HG02884 (cell line): ENCODE measurements at regions not wholly inside any gene's neighbourhood (a gene's known extent, or its start where the extent isn't known, plus 50 kb on each side); places are given as distances from the start of the nearest gene placed in this dataset.
"Not testable (repeated sequence)": the region's sequence is repeated elsewhere in the genome, so short reads cannot be mapped to it uniquely, and the experiment has no call there.

Experiments
- ATAC-seq: cut with Tn5 transposase; IDR thresholded peaks from one replicate; pipeline ENCODE4 v1.9.1; 2021; ENCODE audit warnings: mild to moderate bottlenecking, moderate library complexity; ENCODE audit not compliant: unreplicated experiment

DNA sequence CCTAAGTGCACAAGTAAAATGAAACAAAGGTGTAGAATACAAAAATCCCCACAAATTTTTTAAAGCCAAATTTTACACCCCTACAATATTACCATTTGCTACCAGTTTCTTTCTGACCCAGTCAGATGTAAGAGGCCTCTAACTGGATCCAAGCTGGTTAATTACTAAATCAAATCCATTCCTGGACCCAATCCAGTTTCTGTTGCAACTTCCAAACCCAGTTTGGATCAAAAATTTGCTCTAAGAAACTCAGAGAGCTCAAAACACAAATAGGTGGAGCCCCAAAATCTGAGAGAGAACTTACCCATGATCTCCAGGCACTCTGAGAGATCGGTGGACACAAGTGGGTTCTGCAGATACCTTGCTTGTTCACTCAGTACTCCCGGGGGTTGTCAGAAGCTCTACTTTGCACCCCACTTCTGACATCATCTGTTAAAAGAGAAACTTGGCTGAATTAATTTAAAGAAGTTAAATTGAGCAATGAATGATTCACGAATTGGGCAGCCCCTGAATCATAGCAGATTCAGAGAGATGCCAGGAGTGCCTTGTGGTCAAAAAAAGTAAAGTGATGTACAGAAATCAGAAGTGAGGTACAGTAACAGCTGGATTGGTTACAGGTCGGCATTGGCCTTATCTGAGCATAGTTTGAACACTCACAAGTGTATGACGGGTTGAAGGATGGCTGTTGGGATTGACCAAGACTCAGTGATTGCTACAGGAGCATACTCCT is 448.0 kb downstream of the KCNT2 start:
- no peak for ATAC-seq

DNA sequence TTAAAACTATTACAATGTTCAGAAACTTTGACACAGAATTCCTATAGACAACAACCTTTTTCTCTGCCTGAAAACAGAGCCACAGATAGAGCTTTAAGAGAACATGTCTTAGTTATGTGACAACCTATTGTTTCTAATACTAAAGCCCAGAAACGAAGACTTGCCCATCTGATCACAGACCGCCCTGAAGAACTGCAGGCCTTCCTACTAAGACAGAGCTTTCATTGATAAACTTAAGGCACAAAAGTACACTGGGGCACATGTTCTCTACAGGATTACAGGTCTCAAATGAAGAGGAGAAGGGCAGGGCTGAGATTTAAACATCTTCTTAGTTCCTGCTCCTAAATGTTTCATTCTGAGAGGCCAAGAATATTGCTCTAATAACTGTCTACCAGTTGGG is 452.7 kb downstream of the KCNT2 start:
- ATAC-seq: no peak

DNA sequence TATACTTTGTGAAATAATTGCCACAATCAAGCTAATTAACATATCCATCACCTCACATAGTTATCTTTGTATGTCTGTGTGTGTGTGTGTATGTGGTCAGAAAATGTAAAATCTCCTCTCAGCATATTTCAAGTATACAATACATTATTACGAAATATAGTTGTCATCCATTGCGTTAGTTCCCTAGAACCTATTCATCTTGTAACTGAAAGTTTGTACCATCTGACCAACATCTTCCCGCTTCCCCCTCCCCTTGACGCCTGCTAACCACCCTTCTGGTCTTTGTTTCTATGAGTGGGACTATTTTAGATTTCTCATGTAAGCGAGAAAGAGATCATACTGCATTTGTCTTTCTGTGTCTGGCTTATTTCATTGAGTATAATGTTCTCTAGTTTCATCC is 455.3 kb downstream of the KCNT2 start:
- no peak for ATAC-seq

DNA sequence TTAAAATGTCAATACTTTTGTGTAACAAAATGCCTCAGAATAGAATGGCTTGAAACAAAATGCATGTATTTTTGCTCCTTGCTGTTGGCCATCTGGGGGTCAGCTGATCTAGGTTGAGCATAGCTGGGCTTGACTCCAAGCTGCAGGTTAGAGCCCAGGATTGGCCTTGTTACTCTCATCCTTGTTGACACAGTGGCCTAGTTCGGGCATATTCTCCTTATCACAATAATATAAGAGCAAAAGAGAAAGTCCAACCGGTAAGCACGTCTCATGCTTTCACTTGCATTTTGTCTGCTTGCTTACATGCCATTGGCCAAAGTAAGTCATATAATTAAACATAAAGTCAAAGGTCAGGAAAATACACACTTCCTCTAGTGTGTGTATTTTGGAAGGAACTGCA is 456.2 kb downstream of the KCNT2 start:
- ATAC-seq: no peak

DNA sequence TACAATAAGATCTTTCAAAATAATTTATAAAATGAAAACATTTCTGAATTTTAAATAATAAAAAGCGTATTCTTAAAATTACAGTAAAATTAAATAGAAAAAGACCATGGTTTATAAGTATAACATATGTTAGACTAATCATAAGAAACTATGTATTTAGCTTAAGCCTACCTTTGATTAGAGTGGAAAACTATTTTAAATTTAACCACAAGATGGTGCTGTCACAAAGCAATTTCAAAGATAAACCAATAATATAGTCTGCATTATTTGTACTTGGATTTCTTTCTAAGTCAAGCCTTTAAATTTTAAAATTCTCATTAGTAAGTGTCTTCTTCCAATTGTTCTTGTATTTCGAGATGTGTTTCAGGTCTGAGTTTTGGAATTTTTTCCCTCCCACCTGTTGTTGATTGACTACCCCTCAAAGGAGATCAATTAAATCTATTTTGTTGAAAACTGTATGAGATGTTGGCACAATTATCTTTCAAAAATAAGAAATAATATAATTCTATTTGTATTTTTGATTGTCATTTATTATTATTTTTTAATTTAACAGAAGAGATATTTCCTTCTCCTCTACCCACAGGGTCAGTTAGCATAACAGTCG is 459.8 kb downstream of the KCNT2 start:
- ATAC-seq: peak; percentile 66

DNA sequence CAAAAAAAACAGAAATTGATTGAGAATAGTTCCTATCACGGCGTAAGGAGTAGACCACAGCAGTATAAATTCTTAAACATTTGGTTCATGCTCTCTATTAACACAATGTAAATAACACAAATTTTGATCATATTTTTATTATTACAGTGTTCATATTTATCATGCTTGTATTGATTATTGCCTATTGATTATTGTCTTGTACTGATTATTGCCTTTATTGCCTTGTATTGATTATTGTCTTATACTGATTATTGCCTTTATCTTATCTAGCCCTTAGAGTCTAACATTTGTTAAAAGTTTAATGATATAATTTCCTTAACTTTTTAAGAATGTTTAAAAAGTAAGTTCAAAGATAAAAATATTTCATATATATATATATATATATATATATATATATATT is 460.7 kb downstream of the KCNT2 start:
- no peak for ATAC-seq

DNA sequence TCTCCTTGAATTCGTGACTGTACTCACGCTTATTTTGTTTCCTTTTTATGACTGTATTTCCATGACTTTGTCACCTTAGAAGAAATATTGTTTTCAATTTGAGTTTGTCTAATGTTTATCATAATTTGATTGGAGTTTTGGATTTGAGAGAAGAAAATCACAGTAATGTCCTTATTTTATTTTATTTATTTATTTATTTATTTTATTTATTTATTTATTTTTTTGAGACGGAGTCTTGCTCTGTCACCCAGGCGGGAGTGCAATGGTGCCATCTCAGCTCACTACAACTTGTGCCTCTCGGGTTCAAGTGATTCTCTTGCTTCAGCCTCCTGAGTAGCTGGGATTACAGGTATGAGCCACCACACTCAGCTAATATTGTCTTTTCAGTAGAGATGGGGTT is 463.1 kb downstream of the KCNT2 start:
- not testable (repeated sequence) for ATAC-seq

DNA sequence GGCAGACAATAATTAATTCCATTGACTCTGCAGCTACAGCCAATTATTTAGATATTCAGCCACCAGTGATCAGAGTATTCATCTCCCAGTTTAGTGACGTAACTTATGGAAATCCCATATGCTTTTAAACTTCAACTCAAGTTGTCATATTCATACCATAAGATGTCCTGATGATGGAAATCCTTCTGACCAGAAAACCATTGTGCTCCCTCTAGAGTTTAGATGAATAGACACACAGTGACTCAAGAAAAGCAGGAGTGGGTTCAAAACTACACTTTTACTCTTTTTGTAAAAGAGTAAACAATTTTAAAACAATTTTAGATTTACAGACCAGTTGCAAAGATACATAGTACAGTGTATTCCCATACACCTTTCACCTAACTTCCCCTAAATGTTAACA is 463.7 kb downstream of the KCNT2 start:
- no peak for ATAC-seq

DNA sequence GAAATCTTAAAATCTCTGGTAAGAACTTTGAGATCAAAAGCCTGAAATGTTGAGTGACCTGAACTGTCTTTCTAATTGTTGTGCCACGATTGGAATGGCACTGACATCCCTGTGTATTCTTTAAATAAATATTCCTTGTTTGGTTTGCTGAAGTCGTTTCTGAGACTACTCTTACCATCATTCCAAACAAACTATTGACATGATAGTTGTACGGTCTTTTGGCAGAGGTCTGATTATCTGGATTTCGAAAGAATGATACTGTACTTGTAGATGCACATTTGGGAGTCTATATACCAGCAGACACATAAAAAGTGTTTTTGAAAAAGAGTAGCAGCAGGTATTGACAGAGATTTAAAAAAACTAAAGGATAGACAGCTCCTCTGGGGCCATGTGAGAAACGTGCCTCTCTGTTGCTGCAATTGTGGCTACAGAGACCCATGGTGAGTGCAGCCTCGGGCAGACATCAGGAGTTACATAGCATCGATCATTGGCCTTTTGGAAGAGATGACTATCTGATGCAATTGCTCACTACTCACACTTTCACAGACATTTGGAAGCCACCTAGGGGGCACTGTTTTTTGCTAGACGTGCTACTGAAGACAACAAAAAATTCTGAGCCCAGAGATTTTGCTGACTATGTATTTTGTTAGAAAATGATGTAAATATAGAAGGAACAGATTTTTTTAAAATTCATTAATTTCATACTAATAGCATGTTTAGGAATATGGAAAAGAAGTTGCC is 464.5 kb downstream of the KCNT2 start:
- no peak for ATAC-seq

DNA sequence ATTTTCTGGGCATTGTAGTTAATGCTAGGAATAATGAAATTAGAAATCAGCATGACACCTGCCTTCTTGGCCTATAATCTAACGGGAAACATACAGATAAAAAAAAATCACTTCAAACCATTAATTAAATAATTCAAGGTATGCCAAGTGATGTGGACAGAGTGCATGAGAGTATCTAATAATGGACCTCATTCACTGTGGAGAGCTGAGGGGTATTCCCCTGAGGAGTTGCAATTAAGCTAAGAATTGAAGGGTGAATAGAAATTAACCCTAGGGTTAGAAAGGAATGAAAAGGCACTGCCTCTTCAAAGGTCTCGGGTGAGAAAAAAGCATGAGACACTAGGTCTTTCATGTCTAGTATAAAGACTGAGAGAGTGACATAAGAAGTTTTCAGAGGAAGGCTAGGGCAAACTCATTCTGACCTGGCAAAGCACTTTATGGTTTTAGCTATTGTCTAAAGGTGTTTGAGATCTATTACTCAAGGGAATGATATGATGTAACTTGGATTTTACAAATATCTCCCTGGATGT is 466.1 kb downstream of the KCNT2 start:
- no peak for ATAC-seq

DNA sequence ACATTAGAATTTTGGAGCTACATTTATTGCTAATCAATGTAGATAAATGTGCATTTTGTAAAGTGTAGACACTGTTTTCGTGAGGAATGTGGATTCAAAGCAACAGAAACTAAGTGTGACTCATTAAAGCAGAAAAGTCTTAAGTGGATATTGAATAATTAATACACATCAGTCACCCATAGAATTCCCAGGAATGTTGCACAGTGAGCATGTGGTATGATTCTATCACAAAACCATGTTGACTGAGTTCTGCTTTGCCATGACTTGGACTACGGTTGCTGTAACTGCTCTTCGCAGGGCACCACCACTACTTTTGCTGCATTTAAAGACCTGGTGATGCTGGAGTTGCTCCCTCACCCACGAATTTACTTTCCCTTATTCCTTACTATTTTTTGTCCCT is 471.8 kb downstream of the KCNT2 start:
- ATAC-seq: no peak

DNA sequence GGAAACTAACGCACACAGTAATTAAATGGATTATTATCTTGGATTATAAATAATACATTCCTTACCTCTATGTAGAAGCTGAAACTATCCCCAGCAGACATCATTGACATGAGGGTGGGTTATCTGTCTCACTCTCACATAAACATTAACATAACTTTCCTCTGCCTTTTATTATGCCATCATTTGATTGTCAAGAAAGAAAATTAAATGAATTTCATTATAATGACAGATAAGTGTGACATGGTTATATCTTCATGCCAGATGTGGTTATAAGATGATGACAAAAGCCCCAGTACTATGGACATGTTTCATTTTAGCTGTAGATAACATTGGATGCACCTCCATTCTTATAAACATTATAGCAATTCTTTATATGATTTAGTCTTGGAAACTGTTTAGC is 476.5 kb downstream of the KCNT2 start:
- ATAC-seq: no peak

DNA sequence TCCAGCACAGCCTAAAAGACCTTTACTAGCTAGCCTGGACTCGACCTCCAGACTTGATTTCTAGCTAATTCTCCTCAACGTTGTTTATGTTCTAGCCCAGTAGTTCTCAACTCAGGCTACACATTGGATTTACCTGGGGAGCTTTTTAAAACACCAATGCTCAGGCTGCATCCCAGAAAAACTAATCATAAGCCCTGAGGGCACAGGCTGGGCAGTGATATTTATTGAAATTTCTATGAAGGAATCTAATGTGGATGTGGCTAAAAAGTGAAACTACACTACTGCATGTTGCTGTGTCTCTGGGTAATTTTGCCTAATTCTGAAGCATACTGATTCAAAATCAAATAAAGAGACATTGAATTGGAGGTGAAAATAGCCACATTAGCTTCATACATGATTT is 479.4 kb downstream of the KCNT2 start:
- ATAC-seq: no peak

DNA sequence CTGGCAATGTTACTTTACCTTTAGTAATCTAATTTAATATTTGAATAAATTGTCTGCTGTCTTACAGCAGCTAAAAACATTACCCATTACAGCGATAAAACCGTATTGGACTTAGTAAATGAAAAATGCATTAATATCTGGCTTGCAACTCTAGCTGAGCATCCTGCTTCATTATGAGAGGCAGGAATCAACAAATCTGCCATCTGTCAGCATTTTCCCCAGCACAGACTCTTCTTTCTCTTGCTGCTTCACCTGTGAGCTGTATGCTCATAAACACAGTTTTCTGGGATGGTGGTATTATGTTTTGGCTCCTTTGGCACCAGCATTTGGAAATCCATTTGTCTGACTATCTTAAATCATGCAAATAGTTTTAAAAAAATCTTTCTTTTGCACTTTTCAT is 487.1 kb downstream of the KCNT2 start:
- no peak for ATAC-seq

DNA sequence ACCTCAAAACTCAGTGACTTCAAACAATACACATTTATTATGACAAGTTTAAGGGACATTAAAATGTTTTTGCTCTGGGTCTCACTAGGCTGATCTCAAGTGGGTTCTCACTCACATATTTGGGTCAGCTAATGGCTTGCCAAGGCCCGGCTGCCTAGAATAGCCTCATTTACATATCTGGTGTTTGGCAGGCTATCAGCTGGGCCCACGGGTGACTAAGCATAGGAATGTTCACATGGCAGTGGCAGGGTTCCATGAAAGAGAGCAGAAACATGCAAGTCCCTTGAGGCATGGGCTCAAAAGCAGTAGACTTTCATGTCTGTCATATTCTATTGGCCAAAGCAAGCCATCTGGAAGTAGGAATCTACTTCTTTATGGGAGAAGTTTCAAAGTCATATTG is 492.6 kb downstream of the KCNT2 start:
- no peak for ATAC-seq

DNA sequence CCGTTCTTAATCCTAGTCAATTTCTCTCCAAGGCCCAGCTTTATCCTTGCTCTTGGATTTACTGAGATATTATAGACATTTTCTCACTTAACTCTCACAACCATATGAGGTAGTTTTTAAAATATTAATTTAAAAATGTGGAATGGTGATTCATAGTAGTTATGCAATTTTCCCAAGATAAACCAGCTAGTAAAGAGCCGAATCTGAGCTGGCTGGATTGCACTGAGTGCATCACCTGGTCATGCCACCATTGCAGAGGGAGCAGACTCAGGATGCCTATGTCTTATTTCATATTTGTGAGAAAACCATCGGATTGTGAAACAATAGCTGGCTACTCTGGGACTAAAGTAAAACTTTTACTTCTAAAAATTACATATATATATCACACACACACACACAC is 494.0 kb downstream of the KCNT2 start:
- ATAC-seq: no peak

DNA sequence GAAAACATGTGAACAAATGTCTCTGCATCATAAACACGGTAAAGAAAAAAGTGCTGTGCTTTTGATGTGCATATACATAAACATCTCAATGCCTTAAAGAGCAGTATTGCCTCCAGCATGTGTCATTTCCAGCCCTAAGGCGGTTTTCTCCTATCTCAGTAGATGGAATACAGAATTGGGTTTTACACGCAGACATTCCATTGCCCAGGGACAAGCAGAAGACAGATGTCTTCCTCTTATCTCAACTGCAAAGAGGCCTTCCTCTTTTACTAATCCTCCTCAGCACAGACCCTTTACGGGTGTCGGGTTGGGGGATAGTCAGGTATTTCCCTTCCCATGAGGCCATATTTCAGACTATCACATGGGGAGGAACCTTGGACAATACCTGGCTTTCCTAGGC is 499.2 kb downstream of the KCNT2 start:
- not testable (repeated sequence) for ATAC-seq

DNA sequence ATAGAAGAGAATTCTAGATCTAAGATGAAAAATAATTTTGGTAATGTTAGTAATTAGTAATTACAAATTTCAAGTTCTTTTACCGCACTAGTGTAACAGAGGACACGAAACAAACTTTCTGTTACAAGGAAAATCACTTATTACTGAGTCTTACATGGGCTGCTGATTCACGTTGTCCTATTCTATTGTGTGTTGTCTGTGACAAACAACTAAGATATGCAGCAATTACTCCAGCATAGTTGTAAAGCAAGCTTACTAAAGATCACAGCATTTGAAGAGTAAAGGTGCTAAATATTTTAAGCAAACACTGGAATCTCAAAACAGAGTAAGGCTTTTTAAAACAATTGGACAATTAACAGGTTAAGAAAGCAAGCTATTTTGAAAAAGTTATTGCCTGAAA is 502.3 kb downstream of the KCNT2 start:
- ATAC-seq: no peak

DNA sequence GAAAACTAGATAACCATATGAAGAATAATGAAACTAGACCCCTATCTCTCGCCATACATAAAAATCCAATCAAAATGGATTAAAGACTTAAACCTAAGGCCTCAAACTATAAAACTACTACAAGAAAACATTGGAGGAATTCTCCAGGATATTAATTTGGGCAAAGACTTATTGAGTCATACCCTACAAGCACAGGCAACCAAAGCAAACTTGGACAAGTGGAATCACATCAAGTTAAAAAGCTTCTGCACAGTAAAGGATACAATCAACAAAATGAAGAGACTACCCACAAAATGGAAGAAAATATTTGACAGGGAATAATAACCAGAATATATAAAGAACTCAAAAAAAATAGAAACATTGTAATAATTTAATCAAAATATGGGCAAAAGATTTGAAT is 505.4 kb downstream of the KCNT2 start:
- no peak for ATAC-seq

DNA sequence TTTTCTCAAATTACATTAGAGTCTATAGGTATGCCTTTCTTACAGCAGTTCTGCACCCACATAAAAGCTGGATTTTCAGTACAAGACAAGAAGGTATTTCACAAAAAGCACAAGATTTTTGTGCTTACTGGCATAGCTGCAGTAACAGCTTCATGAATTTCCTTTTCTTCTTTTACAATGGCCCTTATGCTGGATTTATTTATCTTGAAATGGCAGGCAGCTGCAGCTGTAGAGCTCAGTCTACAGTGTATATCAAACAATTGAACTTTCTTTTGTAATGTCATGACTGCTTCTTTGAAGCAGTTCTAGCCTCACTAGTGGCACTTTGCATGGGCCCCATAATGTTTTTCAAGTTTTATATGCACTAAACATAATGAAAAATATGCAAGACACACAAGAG is 510.2 kb downstream of the KCNT2 start:
- no peak for ATAC-seq

DNA sequence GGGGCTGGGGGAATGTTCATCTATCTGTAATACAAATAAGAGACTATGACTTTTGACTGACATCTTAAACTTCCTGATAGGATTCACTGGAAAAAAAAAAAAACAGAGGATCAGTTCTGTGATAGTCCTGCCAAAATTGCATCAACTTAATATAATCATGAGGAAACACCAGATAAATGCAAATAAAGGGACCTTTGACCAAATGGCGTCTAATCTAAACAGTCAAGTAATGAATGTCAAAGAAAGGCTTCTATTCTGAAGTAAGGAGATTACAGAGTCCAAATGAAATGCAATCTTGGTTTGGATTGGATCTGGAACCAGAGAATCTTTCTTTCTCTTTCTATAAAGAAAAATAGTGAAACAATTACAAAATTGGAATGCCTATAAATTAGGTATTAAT is 513.4 kb downstream of the KCNT2 start:
- ATAC-seq: no peak
